Fibroblast of lung (primary cell): ENCODE measurements at regions not wholly inside any gene's neighbourhood (a gene's known extent, or its start where the extent isn't known, plus 50 kb on each side); places are given as distances from the start of the nearest gene placed in this dataset.

Experiments used
- CTCF ChIP-seq, 2 donors: IDR thresholded peaks in 1 of 2; conservative IDR thresholded peaks in 1 of 2; 1 replicate in 1 of 2; 2 replicates in 1 of 2; pipeline ENCODE4 v1.5.1; 2011 to 2012; ENCODE audit warnings: low read length in 2 of 2, control low read depth in 1 of 2, inconsistent platforms in 1 of 2, low read depth in 1 of 2, mild to moderate bottlenecking in 1 of 2
- EZH2 ChIP-seq: IDR thresholded peaks from 2 replicates; pipeline ENCODE4 v1.5.1; 2012; ENCODE audit warnings: low read length, control low read depth, mild to moderate bottlenecking; ENCODE audit errors: missing control alignments

DNA sequence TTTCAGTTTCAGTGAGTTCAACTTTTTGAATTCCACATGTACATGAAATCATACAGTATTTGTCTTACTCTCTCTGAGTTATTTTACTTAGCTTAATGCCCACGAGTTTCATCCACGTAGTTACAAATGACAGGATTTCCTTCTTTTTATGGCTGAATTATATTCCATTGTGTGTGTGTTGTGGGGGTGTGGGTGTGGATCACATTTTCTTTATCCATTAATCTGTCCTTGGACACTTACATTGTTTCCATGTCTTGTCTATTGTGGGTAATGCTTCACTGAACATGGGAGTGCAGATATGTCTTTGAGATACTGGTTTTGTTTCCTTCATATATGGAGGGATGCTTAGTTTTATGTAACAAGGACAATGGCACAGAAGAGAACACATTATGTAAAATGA is 63.5 kb upstream of the TMTC1 start:
- TF ChIP-seq CTCF (conservative IDR thresholded peaks at IDR 0.05 in 1 of 2, IDR thresholded peaks at IDR 0.05 in 1 of 2; ENCODE audit: low read depth in 1 of 2, low read length in 2 of 2) (no peak), EZH2 (no peak)
